HS-5 (cell line): ENCODE measurements at regions not wholly inside any gene's neighbourhood (a gene's known extent, or its start where the extent isn't known, plus 50 kb on each side); places are given as distances from the start of the nearest gene placed in this dataset.
"Not testable (repeated sequence)": the region's sequence is repeated elsewhere in the genome, so short reads cannot be mapped to it uniquely, and the experiment has no call there.

Experiments used
- DNase-seq: peaks from one replicate; pipeline ENCODE4 v3.0.0-alpha.2; 2012; ENCODE audit warnings: low read depth

GRCh38 chr20:30669330-30670029 is 588.0 kb upstream of the DEFB115 start:
- DNase-seq, result not testable (repeated sequence)

GRCh38 chr20:30671120-30671519 is 586.3 kb upstream of the DEFB115 start:
- DNase-seq, result not testable (repeated sequence)

DNA sequence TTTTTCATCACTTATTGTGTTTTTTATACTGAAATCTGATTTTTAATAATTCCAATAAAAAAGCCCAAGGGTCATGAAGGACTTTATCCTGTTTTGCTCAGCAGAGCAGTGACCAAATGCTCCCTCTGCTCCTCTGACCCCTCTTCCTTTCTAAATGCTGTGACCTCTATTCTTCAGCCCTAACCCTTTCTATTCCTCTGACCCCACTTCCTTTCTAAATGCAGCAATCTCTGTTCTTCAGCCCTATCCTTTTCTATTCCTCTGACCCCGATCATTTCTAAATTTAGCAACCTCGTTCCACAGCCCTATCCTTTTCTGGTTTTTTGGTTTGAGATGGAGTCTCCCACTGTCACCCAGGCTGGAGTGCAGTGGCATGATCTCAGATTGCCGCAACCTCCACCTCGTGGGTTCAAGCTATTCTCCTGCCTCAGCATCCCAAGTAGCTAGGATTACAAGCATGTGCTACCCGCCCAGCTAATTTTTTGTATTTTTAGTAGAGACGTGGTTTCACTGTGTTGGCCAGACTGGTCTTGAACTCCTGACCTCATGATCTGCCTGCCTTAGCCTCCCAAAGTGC is 581.4 kb upstream of the DEFB115 start:
- DNase-seq, result not testable (repeated sequence)

- DNase-seq, result not testable (repeated sequence)
Observed at GRCh38 chr20:30682236-30682635, 575.2 kb upstream of the DEFB115 start.

- DNase-seq, result not testable (repeated sequence)
Observed at GRCh38 chr20:30712861-30713260, 544.6 kb upstream of the DEFB115 start.

DNA sequence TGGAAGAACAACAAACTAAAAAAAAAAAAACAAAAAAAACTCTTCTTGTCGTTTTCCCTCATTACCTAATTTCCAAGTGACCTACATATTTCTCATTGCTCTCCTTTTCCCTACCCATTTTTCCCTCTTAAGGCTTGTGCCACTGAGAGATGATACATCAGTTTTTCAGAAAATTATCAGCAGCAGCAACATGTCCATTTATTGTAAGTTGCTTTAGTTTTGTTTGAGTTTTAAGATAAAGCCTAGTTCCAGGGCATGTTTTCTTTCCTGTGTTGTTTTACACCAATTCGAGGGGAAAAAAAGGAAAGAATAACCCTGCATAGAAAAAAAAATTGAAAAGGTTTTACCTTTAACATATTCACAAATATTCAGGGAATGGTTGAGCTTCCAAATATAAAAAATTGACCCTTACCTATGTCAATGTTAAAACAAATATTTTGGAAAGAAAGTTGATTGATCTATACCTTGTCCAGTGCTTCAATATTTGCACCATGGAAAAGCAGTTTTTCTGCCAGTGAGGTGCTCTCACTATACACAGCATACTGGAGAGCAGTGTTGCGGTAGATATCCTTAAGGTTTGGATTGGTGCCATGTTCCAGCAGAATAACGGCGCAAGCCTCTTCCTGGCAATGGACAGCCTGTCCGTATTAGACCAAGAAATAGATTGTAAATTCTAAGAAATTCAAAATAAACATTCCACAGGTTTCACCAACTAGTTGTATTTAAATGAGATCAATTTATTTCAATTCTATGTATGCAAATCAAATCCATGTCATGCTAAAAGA is 537.9 kb upstream of the DEFB115 start:
- not testable (repeated sequence) for DNase-seq

- DNase-seq, result not testable (repeated sequence)
Observed at GRCh38 chr20:30723511-30723910, 534.0 kb upstream of the DEFB115 start.

- not testable (repeated sequence) for DNase-seq
Observed at GRCh38 chr20:30723934-30724687, 533.4 kb upstream of the DEFB115 start.

DNA sequence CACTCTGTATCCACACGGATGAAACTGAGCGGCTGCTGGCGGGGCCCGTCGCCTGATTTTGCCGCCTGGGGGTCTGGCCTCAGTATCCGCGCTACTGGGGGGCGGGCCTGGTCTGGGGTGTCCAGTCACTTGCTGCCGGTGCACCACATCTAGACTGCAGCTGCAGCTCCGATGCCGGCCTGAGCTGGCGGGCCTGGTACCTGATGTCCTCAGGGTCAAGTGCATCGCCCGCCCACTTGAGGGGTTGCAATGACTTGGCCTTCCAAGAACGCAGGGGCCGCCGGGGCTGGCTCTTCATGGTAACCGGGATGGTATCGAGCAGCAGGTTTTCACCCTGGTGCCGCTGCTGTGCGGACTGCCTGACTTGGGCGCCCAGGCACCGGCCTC is 532.8 kb upstream of the DEFB115 start:
- DNase-seq, result not testable (repeated sequence)

DNA sequence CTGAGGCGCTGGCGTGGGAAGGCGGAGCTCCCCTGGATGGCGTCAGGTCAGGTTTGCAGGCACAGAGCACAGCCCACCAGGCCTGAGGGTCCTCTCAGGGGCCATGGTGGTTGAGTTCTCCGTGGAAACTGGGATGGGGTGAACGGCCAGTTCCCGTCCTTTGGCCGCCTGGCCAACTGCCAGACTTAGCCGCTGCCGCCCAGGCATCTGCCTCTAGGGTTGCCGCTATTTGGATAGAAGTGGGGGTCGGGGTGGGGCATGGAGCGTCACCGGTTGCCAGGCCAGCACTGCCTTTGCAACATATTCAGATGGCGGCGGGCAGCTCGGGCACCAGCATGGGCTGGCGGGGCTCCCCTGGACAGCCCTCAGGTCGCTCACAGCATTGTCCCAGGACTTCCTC is 532.3 kb upstream of the DEFB115 start:
- DNase-seq, result not testable (repeated sequence)

- DNase-seq, result not testable (repeated sequence)
Observed at GRCh38 chr20:30728271-30728885, 529.1 kb upstream of the DEFB115 start.
